DMS153 treated with DMSO at 0.1 percent for 48 hours (cell line): ENCODE measurements at regions not wholly inside any gene's neighbourhood (a gene's known extent, or its start where the extent isn't known, plus 50 kb on each side); places are given as distances from the start of the nearest gene placed in this dataset.
"Not testable (repeated sequence)": the region's sequence is repeated elsewhere in the genome, so short reads cannot be mapped to it uniquely, and the experiment has no call there.

Experiments used
- DNase-seq: peaks from one replicate; lab custom pipeline; 2025; ENCODE audit not compliant: unreplicated experiment; lab: John Stamatoyannopoulos, UW

DNA sequence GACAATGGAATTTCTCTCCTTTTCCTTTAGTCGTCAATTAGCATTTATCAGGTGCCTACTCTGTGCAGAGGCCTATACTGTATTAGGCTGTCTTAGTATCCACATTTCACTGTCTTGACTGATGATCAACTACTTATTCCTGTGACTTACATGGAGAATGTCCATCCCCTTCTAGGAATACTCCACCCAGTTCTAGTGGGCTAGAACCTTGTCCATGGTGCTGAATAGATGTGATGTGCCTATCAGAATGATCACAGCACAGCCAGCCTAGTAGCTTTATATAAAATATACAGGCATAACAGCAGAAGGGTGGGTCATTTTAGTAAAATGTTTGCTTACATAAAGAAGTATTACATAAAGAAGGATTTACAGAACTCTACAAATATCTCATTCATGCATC, 621.4 kb downstream of the PDCD6IP start:
- DNase-seq = no peak

DNA sequence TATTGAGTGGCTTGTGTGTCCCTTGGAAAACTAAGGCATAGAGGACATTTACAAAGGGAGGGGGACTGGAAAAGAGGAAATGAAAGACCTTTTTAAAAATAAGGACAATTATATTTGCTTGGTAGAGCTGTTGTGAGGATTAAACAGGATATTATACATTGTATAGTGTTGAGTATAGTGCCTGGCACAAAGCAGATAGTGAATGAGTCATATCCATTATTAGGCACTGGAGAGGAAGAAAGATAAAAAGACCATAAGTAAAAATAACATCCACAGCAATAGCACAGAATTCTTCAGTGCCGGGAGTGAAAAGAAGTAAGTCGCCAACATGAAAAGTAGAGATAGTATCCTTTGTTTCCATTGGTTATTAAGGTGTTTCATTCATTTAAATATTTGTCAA, 623.3 kb downstream of the PDCD6IP start:
- DNase-seq = no peak

DNA sequence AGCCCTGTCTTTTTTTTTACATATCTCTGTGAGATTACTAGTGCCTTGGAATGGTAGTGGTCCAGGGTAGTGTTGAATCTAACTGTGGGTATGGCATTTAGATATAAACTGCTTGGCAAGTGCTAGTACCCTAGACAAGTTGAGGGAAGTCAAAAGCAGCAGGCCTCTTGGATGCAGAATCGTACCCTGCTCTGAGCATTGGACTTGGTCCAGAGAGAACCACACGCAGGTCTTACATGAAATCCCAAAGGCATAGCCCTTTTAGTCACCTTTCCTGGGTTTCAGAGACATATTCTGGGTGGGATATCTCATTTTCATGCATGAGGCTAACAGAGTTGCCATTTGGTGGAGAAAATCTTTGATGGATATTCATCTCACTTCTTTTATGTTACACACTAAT, 641.4 kb downstream of the PDCD6IP start:
- no peak for DNase-seq

DNA sequence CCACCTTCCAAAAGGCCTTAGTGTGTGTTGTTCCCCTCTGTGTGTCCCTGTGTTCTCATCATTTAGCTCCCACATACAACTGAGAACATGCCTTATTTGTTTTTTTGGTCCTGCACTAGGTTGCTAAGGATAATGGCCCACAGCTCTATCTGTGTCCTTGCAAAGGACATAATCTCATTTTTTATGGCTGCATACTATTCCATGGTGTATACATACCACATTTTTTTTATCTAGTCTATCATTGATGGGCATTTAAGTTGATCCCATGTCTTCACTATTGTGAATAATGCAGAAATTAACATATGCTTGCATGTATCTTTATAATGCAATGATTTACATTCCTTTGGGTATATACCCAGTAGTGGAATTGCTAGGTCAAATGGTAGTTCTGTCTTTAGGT, 645.7 kb downstream of the PDCD6IP start:
- no peak for DNase-seq

DNA sequence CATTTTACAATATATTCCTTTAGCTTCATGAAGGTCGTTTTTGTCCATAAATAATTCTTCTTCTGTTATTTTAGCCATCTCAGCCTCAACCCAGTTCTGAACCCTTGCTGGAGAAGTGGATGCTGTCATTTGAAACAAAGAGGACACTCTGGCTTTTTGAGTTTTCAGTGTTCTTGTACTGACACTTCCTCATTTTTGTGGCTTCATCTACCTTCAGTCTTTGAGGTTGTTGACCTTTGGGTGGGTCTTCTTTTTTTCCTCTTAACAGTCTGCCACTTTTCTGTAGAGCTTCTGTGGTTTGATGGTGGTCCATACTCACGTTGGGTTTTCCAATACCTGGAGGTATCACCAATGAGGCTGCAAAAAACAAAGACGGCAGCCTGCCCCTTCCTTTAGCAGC, 650.9 kb downstream of the PDCD6IP start:
- no peak for DNase-seq

DNA sequence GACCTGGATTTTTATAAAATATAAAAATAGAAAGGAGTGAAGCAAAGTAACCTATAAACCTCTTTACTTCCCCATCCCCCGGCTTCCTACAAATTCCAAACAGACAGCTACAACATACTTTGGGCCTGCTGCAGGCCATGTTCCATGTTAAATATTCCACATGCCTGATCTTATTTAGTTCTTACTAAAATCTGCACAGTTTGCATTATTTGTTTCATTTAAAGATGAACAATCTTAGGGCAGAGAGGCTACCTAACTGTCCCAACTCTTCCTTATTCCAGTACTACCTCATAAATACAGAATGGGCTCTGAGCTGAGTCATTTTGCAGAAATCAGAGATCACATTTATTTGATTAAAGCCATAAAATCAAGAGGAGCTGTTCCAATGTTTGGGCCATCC, 665.0 kb downstream of the PDCD6IP start:
- no peak for DNase-seq

DNA sequence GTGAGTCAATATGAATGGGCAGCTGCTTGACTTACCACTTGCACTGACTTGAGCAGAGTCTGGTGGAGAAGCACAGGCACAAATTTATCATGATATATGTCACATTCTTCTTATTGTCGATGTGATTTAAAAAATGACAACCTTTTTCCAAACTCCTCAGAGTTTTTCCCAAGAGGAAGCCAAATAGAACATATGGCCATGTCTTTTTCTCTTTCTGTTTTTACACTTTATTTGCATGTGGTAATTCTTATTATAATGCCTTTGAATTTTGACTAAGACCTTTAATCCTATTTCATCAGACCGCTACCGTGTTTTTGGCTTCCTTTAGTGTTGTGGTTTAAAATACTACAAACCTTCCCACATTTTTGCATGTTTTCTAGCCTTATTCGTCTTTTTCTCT, 666.2 kb downstream of the PDCD6IP start:
- DNase-seq = no peak

DNA sequence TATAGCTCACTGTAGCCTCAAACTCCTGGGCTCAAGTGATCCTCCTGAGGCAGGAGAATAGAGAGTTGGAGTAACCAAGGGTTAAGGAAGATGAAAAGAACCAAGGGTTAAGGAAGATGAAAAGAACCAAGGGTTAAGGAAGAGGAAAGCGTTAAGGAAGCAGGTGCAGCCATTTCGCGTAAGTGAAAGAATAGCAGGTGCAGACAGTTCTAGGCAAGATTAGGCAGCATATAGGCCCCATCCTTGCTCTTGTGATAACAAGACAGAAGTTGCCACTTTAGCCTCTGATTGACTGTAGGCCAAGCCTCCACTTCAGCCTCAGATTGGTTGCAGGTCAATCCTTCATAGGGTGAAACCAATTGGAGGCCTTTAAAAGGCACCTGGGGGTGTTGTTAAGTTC, 677.4 kb downstream of the PDCD6IP start:
- no peak for DNase-seq

DNA sequence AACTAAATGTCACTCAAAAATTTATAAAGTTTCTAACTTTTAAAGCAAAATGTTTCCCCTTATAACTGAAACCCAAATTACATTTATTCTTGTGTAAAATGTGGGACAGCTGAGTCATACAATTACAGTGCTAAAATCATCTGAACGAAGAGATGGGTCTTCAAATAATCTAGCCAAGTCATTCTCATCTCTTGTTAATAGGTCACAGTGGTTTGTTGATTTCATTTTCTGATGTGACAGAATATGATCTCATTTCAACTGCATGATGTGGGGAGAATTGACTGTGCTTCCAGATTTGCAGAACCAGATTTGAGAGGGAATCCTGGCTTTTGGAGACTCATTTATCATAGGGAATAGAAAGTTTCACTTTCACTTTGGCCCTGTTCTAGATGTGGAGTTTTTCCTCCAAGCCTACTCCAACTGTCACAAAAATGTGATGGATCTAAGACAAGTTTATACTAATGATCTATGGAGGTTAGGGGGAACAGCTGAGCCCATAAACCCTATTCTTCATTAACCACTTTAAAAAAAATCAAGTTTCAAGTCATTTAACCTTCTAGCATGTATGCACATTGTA, 685.0 kb downstream of the PDCD6IP start:
- no peak for DNase-seq

DNA sequence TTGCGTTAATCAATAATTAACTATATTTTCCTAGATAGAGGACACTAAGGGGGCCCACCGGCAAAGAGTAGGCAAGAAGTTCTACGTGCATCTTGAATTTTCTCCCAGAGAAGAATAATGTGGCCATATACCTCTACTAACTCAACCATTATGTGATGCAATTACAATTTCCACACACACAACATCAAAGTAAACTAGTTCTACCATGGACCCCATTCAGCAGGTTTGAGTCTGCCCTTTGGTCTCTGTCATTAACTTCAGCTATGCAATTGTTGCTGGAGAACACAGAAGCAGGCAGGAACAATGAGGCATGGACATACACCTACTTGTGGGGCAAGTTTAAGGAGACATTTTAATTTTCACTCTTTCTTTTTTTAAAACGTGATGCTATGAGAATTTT, 705.9 kb downstream of the PDCD6IP start:
- DNase-seq = no peak

DNA sequence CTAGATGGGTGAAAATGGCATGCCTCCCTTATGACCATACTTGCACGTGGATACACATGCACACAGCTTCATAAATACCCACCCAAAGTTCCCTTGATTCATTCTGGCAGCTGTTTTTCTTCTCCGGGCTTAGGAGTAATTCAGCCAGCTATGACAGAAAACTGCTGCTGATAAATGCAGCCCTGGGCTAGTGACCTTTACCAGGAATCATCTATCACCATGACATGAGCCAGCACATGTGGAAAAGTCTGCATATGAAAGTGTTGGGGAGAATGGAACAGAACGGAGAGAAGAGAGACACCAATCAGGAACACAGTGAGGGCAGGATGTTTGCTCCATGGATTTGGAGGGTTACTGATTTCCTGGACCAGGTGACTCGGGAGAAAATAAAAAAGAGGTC, 706.3 kb downstream of the PDCD6IP start:
- DNase-seq = no peak

DNA sequence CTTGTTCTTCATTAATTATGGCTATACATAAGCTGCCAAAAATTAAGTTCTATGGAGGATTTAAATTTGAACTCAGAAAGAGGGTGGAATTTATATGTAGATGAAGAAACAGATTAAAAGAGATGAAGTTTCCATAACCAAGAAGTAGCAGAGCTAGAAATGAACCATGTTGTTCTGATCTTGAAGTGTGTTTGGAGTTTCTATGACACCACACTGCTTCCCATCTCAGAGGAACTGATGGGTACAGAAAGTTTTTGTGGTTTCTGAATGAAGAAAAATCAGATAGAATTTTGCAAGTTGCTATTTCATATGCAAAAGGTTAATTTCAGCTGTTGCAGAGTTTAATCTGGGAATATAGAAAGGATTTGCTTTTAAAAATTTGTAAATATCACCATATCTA, 710.3 kb downstream of the PDCD6IP start:
- no peak for DNase-seq

DNA sequence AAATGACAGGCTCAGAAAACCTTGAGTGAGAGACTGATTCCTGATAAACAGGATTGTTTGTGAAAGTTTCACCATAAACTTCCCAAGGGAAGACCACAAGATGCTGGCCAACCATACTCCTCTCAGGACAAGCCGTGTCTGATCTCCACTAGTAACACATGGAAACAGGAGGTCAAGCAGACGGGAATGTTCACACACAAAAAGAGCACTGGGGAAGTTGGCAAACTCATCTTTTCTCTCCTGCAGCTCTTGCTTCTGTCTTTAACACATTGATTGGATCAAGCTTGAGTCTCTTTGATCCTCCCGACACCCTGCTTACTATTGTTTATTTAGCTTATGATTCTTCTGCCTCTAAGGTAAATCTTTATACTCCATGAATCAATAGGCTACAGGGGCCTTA, 713.5 kb downstream of the PDCD6IP start:
- no peak for DNase-seq

DNA sequence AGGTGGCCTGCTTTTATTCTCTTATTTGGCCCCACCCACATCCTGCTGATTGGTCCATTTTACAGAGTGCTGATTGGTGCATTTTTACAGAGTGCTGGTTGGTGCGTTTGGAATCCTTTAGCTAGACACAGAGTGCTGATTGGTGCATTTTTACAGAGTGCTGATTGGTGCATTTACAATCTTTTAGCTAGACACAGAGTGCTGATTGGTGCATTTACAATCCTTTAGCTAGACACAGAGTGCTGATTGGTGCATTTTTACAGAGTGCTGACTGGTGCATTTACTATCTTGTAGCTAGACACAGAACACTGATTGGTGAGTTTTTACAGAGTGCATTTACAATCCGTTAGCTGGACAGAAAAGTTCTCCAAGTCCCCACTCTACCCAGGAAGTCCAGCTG, 720.6 kb downstream of the PDCD6IP start:
- not testable (repeated sequence) for DNase-seq

DNA sequence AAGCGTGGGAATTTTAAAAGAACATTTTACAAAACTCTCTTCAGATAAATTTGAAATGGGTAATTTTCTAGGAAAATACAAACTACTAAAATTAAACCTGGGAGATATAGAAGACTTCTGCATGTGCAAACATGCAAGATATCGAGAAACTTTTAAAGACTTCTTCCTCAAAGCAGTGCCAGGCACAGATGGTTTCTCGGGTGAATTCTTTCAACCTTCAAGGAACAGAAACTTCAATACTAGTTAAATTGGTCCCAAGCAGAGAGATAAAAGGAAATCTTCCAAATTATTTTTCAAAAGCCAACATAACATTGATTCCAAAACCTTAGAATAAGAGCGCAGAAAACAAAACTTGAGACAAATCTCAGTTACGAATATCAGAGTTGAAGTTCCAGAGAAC, 732.7 kb downstream of the PDCD6IP start:
- DNase-seq = no peak

DNA sequence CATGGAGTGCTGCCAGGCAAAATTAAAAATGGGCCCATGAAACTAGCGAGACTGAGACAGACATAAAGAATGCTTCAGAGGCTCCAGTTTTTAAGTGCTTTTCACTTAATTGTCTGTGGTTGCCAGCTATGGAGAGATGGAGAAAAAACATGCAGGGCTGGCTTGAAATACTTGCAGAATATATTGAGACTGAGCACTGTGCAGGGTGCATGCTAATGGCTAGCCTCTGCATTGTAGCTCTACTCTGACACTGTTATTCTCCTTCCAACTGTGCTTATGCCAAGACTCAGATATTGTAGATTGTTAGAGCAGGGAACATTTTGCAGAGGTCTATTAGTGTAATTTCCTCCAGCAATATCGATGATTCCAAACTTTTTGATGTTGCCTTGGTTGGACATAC, 735.0 kb downstream of the PDCD6IP start:
- no peak for DNase-seq

DNA sequence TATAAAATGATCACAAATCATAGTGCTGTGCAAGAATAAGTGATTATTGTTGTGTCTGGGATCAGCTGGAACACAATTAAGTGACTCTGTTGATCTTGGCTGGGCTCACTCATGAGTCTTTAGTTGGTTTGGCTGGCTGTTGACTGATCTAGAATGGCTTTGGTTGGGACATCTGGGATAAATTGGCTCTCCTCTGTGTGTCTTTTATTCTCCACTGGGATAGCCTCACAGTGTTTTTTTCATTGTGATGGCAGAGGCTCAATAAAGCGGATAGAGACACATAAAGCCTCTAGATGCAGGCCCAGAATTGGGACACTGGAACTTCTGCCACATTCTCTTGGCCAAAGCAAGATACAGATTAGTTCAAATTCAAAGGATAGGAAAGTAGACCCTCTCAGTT, 735.6 kb downstream of the PDCD6IP start:
- DNase-seq = no peak

DNA sequence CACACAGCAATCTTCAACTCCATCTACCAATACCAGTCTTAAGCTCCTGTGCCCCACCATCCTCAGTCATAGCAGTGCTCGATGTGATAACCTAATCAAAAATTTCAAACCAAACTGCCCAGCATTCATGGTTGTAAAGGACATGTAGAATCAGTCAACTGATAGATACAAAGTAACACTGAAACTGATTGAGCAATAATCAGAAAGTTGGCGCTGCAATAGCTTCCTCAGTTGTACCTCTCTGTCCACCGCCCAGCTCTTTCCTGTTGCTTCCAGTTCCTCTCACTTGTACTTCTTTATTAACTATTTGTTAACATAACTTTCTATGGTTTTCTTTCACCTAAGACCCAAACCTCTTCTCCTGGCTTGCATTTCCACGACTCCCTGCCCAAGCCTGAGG, 745.7 kb downstream of the PDCD6IP start:
- DNase-seq = no peak

DNA sequence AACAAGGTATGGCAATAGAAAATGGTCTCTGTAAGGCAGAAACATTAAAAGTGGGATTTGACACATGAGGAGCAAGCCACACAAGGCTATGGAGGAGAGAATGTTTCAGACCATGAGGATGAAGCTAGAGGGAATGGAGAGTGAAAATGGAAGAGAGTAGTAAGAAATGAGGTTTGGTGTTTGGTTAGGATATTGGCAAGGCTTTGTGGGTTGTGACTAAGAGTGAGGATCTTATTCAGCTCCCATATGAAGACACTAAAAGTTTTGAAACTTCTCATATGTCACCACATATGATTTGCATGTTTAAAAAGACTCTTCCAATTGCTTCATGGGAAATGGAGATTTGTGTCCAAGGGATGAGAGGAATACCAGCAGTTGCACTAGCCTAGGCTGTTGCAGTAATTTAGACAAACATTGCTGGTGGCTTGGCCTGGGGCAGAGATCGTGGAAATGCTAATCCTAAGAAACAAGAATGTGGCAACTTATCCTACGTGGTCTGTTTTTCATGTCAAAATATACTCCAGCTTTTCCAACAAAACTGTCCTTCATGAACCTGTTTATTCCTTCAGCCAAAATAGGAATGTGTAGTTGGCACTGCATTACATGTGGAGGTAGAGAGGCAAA, 749.0 kb downstream of the PDCD6IP start:
- DNase-seq = no peak

DNA sequence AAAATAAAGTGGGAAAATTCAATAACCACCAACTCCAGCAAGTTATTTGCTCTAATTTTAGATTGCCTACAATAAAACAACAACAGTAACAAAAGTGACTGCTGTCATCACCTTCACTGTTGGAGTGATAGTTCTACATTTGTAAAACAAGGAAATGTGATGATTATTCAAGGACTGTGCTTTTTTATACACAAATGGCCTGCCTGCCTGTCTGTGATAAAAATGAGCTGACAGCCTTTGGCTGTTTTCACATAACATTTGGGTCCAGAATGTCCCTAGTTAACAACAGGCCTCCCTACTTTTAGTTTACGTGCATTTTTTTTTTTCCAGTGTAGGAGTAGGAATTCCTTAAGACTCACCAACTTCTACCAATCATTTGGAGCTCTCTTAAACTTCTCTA, 768.8 kb downstream of the PDCD6IP start:
- no peak for DNase-seq

DNA sequence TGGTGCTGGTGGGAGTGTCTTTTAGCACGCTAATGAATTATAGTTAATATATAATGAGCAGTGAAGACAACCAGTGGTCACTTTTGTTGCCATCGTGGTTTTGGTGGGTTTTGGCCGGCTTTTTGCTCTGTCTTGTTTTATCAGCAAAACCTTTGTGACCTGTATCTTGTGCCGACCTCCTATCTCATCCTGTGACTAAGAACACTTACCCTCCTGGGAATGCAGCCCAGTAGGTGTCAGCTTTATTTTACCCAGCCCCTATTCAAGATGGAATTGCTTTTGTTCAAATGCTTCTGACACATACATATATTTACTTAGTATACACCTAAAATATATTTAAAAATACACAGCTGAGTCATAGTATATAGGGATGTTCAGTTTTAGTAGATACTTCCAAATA, 770.3 kb downstream of the PDCD6IP start:
- DNase-seq = no peak

DNA sequence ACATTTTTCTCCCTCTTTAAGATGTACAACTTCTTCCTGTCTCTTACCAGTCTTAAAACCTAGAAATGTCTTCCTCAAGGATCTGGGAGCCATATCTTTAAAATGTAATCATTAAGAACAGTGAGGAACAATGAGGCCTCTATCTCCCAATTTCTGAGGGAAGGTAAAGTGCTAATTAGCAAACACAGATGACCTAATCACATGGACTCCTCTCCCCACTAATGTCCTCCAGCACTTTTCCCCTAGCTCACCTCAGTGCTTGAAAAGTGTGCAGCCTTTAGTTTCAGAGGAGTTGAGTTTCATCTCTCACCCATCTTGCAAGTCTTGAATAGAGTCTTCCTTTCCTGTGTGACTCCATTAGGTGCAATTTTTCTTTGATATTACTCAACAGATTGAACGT, 771.0 kb downstream of the PDCD6IP start:
- DNase-seq = no peak

DNA sequence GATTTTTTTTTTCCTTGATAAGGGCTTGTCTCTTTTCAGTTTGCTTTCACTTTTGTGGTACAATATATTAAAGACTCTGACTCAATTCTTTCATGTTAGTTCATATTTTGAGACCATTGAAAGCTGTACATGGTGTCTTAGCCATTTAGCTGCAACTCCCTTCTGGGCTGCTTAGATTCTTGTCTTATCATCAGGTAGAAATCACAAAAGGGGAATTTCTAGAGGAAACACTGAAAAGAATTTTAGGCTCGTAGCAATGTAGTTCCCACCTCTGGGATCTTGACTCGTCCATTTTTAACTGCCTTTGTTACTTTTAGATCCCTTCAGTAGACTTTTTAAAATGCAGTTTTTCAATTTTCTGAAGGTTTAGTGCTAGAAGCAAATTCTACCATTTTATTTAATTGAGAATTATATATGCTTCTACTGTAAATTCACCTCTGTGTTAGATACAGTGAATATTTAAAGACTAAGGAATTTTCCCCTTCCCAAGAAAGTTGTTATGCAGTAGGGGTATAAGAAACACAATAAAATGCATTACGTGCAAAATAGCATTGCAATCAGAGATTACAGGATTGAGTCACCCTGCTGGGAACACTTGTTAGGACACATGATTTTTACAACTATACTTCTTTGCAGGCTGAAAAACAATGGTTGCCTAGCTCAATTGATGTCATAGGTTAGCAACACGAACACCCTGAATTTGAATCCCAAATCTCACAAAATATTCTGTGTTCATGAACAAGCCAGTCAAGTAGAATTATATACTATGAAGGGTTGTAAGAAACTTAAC, 772.7 kb downstream of the PDCD6IP start:
- no peak for DNase-seq
